AG04449 (cell line): ENCODE measurements at regions not wholly inside any gene's neighbourhood (a gene's known extent, or its start where the extent isn't known, plus 50 kb on each side); places are given as distances from the start of the nearest gene placed in this dataset.

Source experiments
- CTCF ChIA-PET: fragments of 350-600 bp; formaldehyde crosslinking; extraction: SDS; loops from one replicate; lab custom pipeline; 2021; ENCODE audit warnings: antibody characterized with exemption; lab: Yijun Ruan, JAX
- POLR2A ChIA-PET: fragments of 400-600, 350-600 bp; formaldehyde crosslinking; extraction: SDS; loops from one replicate; lab custom pipeline; 2020; ENCODE audit warnings: antibody characterized with exemption, inconsistent platforms; lab: Yijun Ruan, JAX
- DNase-seq: peaks from one replicate; pipeline ENCODE4 v3.0.0-alpha.2; 2010; ENCODE audit warnings: low read depth, low spot score
- H3K4me3 ChIP-seq: 2 replicates; pipeline ENCODE4 v1.5.1; 2011; ENCODE audit warnings: low read depth, mild to moderate bottlenecking, control low read depth, low read length
- CTCF ChIP-seq: IDR thresholded peaks from one replicate; pipeline ENCODE4 v1.5.1; 2011; ENCODE audit warnings: mild to moderate bottlenecking, moderate library complexity, low read length, control low read depth, inconsistent platforms; ENCODE audit not compliant: insufficient read depth; ENCODE audit errors: missing control alignments

GRCh38 chr5:7978114-7978513, 109.2 kb downstream of the MTRR start:
- no peak for TF ChIP-seq CTCF
- CTCF ChIA-PET, result no interaction called here
- POLR2A ChIA-PET, result no interaction called here
- no peak for DNase-seq
- no peak overlapping the region for H3K4me3 ChIP-seq

- no peak for TF ChIP-seq CTCF
- CTCF ChIA-PET, result no interaction called here
- H3K4me3 ChIP-seq, result no peak overlapping the region
Measured at GRCh38 chr5:7978991-7979390, 110.0 kb downstream of the MTRR start.

GRCh38 chr5:7980881-7981280, 111.9 kb downstream of the MTRR start:
- H3K4me3 ChIP-seq, result no peak overlapping the region
- POLR2A ChIA-PET, result no interaction called here
- CTCF ChIA-PET, result no interaction called here
- no peak for TF ChIP-seq CTCF
- no peak for DNase-seq

More at GRCh38 chr5:7978991-7979390, 110.0 kb downstream of the MTRR start:
- POLR2A ChIA-PET, result no interaction called here
- DNase-seq, result no peak

GRCh38 chr5:7983433-7983832, 114.5 kb downstream of the MTRR start:
- DNase-seq, result no peak
- H3K4me3 ChIP-seq, result no peak overlapping the region
- ChIA-PET POLR2A (no interaction called here), CTCF (no interaction called here)
- TF ChIP-seq CTCF, result no peak

- ChIA-PET CTCF (no interaction called here), POLR2A (no interaction called here)
- H3K4me3 ChIP-seq, result no peak overlapping the region
- no peak for TF ChIP-seq CTCF
- DNase-seq, result no peak
Measured at GRCh38 chr5:7991125-7991821, 122.3 kb downstream of the MTRR start.

- ChIA-PET CTCF (no interaction called here), POLR2A (no interaction called here)
- DNase-seq, result no peak
- no peak overlapping the region for H3K4me3 ChIP-seq
- no peak for TF ChIP-seq CTCF
Measured at GRCh38 chr5:7995688-7996294, 126.8 kb downstream of the MTRR start.
